Epithelial cell of proximal tubule (primary cell): ENCODE measurements at regions not wholly inside any gene's neighbourhood (a gene's known extent, or its start where the extent isn't known, plus 50 kb on each side); places are given as distances from the start of the nearest gene placed in this dataset.
A peak's percentile ranks its signal among the peaks of the same experiment; 100 is the strongest.

ENCODE experiments used
- DNase-seq: peaks from one replicate; pipeline ENCODE4 v3.0.0-alpha.2; 2011; ENCODE audit warnings: low read depth
- H3K4me3 ChIP-seq: 2 replicates; pipeline ENCODE4 v1.5.1; 2011; ENCODE audit warnings: low read depth, mild to moderate bottlenecking, low read length
- TF ChIP-seq, protein P1 (sequence below): conservative IDR thresholded peaks from 2 replicates; pipeline ENCODE4 v1.5.1; 2012; ENCODE audit warnings: low read depth, mild to moderate bottlenecking, low read length

DNA sequence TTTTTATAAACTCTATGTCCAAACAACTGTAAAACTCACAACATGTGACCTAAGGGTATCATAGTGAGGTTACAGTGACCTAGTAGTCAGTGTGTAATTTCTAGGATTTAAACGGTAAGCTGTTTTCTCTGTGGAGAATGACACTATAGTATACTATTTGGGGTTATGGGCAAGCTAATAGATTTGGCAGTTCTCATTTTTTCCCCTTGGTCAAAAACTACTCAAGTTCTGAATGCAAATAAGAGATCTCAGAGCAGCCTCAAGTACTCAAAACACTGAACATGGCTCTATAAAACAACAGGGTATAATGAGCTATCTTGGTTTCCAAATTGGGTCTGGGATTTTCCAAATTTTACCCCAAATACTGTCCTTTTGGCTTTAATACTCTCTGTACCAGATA, 88.5 kb upstream of the HMCN1 start:
- DNase-seq: no peak
- H3K4me3 ChIP-seq: no peak overlapping the region
- TF ChIP-seq, protein P1, sequence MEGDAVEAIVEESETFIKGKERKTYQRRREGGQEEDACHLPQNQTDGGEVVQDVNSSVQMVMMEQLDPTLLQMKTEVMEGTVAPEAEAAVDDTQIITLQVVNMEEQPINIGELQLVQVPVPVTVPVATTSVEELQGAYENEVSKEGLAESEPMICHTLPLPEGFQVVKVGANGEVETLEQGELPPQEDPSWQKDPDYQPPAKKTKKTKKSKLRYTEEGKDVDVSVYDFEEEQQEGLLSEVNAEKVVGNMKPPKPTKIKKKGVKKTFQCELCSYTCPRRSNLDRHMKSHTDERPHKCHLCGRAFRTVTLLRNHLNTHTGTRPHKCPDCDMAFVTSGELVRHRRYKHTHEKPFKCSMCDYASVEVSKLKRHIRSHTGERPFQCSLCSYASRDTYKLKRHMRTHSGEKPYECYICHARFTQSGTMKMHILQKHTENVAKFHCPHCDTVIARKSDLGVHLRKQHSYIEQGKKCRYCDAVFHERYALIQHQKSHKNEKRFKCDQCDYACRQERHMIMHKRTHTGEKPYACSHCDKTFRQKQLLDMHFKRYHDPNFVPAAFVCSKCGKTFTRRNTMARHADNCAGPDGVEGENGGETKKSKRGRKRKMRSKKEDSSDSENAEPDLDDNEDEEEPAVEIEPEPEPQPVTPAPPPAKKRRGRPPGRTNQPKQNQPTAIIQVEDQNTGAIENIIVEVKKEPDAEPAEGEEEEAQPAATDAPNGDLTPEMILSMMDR: no peak

DNA sequence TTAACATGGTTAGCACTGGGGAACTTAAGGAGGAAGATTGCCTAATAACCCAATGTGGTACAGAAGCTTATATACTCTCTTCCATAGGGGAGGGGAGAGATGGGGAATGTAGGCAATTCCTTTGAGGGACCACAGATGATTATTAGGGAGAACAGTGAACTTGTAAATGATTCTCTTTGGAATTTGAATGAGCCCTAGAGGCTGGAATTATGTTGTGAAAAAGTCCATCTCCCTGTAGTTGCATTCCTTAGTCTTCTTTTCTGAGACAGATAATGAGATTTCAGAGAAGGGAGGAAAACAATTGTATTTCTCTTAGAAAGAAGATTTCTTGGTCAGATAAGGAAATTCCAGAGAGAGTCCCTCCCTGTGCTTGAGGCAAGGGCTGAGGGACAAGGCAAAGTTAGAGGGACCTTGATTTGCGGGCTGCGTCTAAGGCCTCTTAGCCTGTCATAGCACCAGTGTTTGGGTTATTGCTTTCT, 89.0 kb upstream of the HMCN1 start:
- H3K4me3 ChIP-seq: no peak overlapping the region
- TF ChIP-seq, protein P1: no peak
- no peak for DNase-seq

DNA sequence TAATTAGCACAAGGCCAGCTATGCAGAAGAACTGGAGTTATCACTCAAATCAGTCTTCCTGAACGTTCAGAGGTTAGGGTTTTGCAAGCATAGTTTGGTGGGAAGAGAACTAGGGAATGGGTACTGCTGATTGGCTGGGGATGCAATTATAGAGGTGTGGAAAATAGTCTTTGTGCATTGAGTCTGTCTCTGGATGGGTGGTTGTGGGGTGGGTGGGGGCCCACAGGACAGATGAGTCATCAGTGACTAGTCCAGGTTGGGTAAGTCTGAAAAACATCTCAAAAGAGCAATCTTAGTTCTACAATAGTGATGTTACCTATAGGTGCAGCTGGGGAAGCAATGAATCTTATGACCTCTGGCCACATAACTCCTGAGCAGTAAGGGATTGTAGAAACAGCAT, 89.7 kb upstream of the HMCN1 start:
- no peak overlapping the region for H3K4me3 ChIP-seq
- TF ChIP-seq, protein P1: no peak
- peak; percentile 49 for DNase-seq

DNA sequence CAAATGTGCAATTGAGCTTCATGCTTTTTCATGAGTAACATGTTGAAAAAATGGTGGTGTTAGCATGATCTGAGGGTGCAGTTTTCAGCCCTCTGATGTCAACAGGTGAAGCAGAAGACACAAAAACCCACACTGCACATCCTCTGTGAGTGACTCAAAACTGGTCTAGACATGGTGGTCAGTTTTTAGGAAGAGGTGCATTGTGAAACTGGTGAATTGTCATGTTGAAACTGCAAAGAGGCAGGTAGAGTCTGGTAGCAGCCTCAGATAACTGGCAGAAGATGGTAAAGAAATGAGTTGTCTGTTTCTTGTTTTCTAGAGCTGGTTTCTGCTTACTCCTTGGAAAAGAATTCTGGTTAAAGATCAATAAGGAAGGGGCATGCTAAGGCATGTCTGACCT, 97.3 kb upstream of the HMCN1 start:
- DNase-seq: no peak
- H3K4me3 ChIP-seq: no peak overlapping the region
- TF ChIP-seq, protein P1: no peak

DNA sequence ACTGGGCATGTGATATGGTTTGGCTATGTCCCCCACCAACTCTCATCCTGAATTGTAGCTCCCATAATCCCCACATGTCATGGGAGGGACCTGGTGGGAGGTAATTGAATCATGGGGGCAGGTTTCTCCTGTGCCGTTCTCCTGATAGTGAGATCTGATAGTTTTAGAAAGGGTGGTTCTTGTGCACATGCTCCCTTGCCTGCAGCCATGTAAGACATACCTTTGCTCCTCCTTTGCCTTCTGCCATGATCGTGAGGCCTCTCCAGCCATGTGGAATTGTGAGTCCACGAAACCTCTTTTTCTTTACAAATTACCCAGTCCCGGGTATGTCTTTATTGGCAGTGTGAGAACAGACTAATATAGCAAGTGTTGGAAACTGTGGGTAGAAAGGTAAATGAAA, 99.5 kb upstream of the HMCN1 start:
- H3K4me3 ChIP-seq: no peak overlapping the region
- TF ChIP-seq, protein P1: no peak
- DNase-seq: no peak

DNA sequence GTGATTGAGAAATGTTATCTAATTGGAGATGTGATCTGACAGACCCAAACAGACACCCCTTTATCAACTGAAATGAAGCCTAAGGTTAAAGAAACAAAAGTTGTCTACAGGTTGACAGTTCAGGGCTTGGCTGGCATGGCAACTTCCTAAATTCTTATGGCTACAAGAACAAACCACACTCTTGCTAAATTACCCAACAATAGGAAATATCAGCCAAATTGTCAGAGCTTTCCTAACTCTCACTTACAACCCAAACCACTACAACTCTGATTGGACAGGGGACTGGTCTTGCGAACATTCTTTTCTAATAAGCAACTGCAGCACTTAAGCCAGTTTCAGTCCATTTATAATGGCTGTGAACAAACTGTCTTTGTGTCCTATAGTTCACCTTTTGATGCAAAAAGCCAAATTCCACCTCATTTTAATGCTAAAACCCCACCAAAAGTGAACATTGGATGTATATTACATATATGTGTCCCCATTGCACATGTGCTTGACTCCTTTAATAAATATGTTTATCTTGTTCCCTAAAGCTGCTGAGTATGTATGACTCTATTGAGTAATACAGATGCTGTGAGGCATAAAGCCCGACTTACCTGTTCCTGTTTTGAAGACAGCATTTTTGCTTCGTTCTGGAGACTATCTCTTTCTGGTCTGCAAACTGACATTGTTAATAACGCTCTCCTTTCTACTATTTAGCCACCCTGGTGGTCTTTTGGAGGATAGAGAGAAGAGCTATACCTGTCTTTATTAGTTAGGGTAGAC, 101.3 kb upstream of the HMCN1 start:
- DNase-seq: no peak
- no peak overlapping the region for H3K4me3 ChIP-seq
- TF ChIP-seq, protein P1: no peak

DNA sequence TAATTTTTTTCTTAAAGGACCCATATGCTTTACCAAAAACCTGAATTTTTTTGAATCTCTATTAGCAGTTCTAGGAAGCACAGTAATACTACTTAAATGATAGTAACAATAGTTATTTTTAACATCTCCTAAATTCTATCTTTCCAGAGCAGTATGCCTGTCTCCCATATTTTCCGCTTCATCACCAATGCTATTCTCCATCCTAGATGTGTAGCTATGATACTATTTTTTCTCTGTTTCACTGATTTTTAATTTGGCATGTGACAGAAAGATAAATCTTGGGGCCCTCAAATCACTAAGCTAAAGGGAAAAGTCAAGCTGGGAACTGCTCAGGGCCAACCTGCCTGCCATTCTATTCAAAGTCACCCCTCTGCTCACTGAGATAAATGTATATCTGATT, 102.3 kb upstream of the HMCN1 start:
- H3K4me3 ChIP-seq: no peak overlapping the region
- TF ChIP-seq, protein P1: no peak
- no peak for DNase-seq
